Neural cell (in vitro differentiated cells): ENCODE measurements at regions not wholly inside any gene's neighbourhood (a gene's known extent, or its start where the extent isn't known, plus 50 kb on each side); places are given as distances from the start of the nearest gene placed in this dataset.

Experiments used
- H2AFZ ChIP-seq: fragments of 200-600, 300-800 bp; sonication (generic), shearing (Covaris generic); 2 replicates; pipeline ENCODE4 v1.6.0; 2014; ENCODE audit warnings: low read depth, mild to moderate bottlenecking, antibody characterized with exemption, low read length, moderate library complexity
- H3F3A ChIP-seq: fragments of 200-600 bp; shearing (Covaris generic); 2 replicates; pipeline ENCODE4 v1.6.1; 2016; ENCODE audit warnings: mild to moderate bottlenecking, moderate library complexity, mixed read lengths, antibody characterized with exemption, low read length; ENCODE audit not compliant: insufficient read depth, poor library complexity, severe bottlenecking
- H3K27ac ChIP-seq: fragments of 200-600, 300-800 bp; sonication (generic), shearing (Covaris generic); 2 replicates; pipeline ENCODE4 v1.5.1; 2014; ENCODE audit warnings: mild to moderate bottlenecking, low read length, moderate library complexity
- H3K27me3 ChIP-seq: fragments of 300-800, 200-600 bp; sonication (generic), shearing (Covaris generic); 2 replicates; pipeline ENCODE4 v1.6.0; 2014; ENCODE audit warnings: mild to moderate bottlenecking, low read depth, low read length, moderate library complexity; ENCODE audit not compliant: insufficient read depth
- H3K36me3 ChIP-seq: fragments of 300-800, 200-600 bp; sonication (generic), shearing (Covaris generic); 2 replicates; pipeline ENCODE4 v1.5.1; 2014; ENCODE audit warnings: mild to moderate bottlenecking, antibody characterized with exemption, low read length, moderate library complexity; ENCODE audit not compliant: insufficient read depth
- H3K4me2 ChIP-seq: fragments of 300-800, 200-600 bp; sonication (generic), shearing (Covaris generic); 2 replicates; pipeline ENCODE4 v1.6.0; 2014; ENCODE audit warnings: mild to moderate bottlenecking, low read length
- H3K4me3 ChIP-seq: fragments of 300-800, 200-600 bp; sonication (generic), shearing (Covaris generic); 2 replicates; pipeline ENCODE4 v1.5.1; 2014; ENCODE audit warnings: mild to moderate bottlenecking, low read length, moderate library complexity
- H3K79me2 ChIP-seq: fragments of 200-600 bp; shearing (Covaris generic); replicated peaks from 2 replicates; pipeline ENCODE4 v1.6.0; 2014; ENCODE audit warnings: mild to moderate bottlenecking, low read length, moderate library complexity; ENCODE audit not compliant: insufficient read depth
- H3K9ac ChIP-seq: fragments of 300-800, 200-600 bp; sonication (generic), shearing (Covaris generic); 2 replicates; pipeline ENCODE4 v1.6.1; 2016; ENCODE audit warnings: mild to moderate bottlenecking, low read length, mixed read lengths
- H3K9me2 ChIP-seq: fragments of 200-600 bp; shearing (Covaris generic); 2 replicates; pipeline ENCODE4 v1.6.1; 2016; ENCODE audit warnings: mild to moderate bottlenecking, low read length, mixed read lengths; ENCODE audit not compliant: insufficient read depth
- H3K9me3 ChIP-seq: fragments of 200-600, 300-800 bp; sonication (generic), shearing (Covaris generic); 2 replicates; pipeline ENCODE4 v1.6.1; 2016; ENCODE audit warnings: mild to moderate bottlenecking, mixed run types, low read length, moderate library complexity, mixed read lengths
- H4K20me1 ChIP-seq: fragments of 200-600 bp; shearing (Covaris generic); 2 replicates; pipeline ENCODE4 v1.6.1; 2016; ENCODE audit warnings: mild to moderate bottlenecking, mixed run types; ENCODE audit not compliant: insufficient read depth
- CTCF ChIP-seq: fragments of 450-650 bp; IDR thresholded peaks from 2 replicates; pipeline ENCODE4 v1.5.1; 2014; ENCODE audit warnings: antibody characterized with exemption, mild to moderate bottlenecking, moderate library complexity; ENCODE audit not compliant: poor library complexity, severe bottlenecking
- EP300 ChIP-seq: fragments of 450-650 bp; conservative IDR thresholded peaks from 2 replicates; pipeline ENCODE4 v1.6.1; 2014; ENCODE audit warnings: antibody characterized with exemption, mild to moderate bottlenecking, moderate library complexity; ENCODE audit not compliant: poor library complexity, severe bottlenecking
- EZH2 ChIP-seq: fragments of 200-600, 300-800 bp; shearing (Covaris generic), sonication (generic); IDR thresholded peaks from 2 replicates; pipeline ENCODE4 v1.6.1; 2014; ENCODE audit warnings: antibody characterized with exemption, low read length, borderline replicate concordance, mild to moderate bottlenecking; ENCODE audit not compliant: insufficient read depth, poor library complexity, severe bottlenecking
- MXI1 ChIP-seq: fragments of 450-650 bp; conservative IDR thresholded peaks from 2 replicates; pipeline ENCODE4 v1.6.1; 2014; ENCODE audit warnings: antibody characterized with exemption, mild to moderate bottlenecking; ENCODE audit not compliant: poor library complexity, severe bottlenecking
- POLR2AphosphoS5 ChIP-seq: IDR thresholded peaks from 2 replicates; pipeline ENCODE4 v1.6.1; 2012
- RAD21 ChIP-seq: fragments of 450-650 bp; conservative IDR thresholded peaks from 2 replicates; pipeline ENCODE4 v1.6.1; 2014; ENCODE audit warnings: antibody characterized with exemption, mild to moderate bottlenecking, moderate library complexity
- SMC3 ChIP-seq: fragments of 450-650 bp; conservative IDR thresholded peaks from 2 replicates; pipeline ENCODE4 v1.6.1; 2014; ENCODE audit warnings: antibody characterized with exemption, mild to moderate bottlenecking, moderate library complexity; ENCODE audit not compliant: poor library complexity
- TAF1 ChIP-seq: IDR thresholded peaks from 2 replicates; pipeline ENCODE4 v1.6.1; 2012; ENCODE audit warnings: low read depth
- TF ChIP-seq, protein P1 (sequence below): IDR thresholded peaks from 2 replicates; pipeline ENCODE4 v1.6.1; 2012; ENCODE audit warnings: borderline replicate concordance

DNA sequence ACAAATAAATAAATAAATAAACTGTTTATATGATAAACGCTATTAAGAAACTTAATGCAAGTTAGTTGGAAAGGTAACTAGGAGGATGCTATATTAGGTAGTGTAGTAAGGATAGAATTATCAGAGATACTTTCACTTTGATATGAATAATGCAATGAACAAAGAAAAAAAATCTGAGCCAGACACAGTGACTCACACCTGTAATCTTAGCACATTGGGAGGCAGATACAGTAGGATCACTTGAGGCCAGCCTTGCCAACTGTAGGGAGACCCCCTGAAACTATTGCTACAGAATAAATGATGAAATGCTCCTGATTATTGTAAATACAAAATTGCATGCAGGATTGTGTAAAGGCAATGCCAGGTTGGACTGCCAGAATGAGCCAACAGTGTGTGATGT is 109.2 kb downstream of the ANXA2R start:
- H4K20me1 ChIP-seq: no peaks in the 10 kb centered on the region
- H3K79me2 ChIP-seq: no peaks in the 10 kb centered on the region
- H3K27me3 ChIP-seq: no peaks in the 10 kb centered on the region
- H3K4me3 ChIP-seq: no peak overlapping the region
- H3K9me2 ChIP-seq: no peaks in the 10 kb centered on the region
- H3K9me3 ChIP-seq: no peaks in the 10 kb centered on the region
- no peak overlapping the region for H3K4me2 ChIP-seq
- no peaks in the 10 kb centered on the region for H3K36me3 ChIP-seq
- H2AFZ ChIP-seq: no peak overlapping the region
- no peak overlapping the region for H3K27ac ChIP-seq
- no peaks in the 10 kb centered on the region for H3F3A ChIP-seq
- H3K9ac ChIP-seq: no peak overlapping the region
- TF ChIP-seq SMC3 (no peak), EZH2 (no peak), MXI1 (no peak), RAD21 (no peak), POLR2AphosphoS5 (no peak), TAF1 (no peak), EP300 (no peak), CTCF (no peak)
- TF ChIP-seq, protein P1, sequence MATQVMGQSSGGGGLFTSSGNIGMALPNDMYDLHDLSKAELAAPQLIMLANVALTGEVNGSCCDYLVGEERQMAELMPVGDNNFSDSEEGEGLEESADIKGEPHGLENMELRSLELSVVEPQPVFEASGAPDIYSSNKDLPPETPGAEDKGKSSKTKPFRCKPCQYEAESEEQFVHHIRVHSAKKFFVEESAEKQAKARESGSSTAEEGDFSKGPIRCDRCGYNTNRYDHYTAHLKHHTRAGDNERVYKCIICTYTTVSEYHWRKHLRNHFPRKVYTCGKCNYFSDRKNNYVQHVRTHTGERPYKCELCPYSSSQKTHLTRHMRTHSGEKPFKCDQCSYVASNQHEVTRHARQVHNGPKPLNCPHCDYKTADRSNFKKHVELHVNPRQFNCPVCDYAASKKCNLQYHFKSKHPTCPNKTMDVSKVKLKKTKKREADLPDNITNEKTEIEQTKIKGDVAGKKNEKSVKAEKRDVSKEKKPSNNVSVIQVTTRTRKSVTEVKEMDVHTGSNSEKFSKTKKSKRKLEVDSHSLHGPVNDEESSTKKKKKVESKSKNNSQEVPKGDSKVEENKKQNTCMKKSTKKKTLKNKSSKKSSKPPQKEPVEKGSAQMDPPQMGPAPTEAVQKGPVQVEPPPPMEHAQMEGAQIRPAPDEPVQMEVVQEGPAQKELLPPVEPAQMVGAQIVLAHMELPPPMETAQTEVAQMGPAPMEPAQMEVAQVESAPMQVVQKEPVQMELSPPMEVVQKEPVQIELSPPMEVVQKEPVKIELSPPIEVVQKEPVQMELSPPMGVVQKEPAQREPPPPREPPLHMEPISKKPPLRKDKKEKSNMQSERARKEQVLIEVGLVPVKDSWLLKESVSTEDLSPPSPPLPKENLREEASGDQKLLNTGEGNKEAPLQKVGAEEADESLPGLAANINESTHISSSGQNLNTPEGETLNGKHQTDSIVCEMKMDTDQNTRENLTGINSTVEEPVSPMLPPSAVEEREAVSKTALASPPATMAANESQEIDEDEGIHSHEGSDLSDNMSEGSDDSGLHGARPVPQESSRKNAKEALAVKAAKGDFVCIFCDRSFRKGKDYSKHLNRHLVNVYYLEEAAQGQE: no peak

DNA sequence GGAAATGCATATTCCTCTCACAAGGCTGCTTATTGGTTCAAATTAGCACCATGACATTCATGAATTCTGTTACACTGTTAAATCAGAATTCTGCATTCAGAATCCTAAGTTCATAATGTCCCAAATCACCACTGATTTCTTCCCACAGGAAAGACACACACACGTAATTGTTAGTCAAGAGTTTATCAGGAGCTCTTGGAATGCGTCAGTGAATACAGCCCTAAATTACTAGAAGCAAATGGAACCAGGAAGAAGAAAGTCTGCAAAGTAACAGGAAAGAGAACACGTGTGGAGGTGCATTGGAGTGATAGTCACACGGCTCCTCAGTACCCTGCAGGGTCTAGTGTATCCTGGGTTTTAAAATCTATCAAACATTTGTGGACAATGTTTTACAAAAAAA is 110.2 kb downstream of the ANXA2R start:
- Histone ChIP-seq H3K27me3 (no peaks in the 10 kb centered on the region), H4K20me1 (no peaks in the 10 kb centered on the region), H3F3A (no peaks in the 10 kb centered on the region), H3K9me2 (no peaks in the 10 kb centered on the region), H3K9me3 (no peaks in the 10 kb centered on the region), H3K9ac (no peak overlapping the region), H3K36me3 (no peaks in the 10 kb centered on the region), H2AFZ (no peak overlapping the region), H3K79me2 (no peaks in the 10 kb centered on the region), H3K4me3 (no peak overlapping the region), H3K4me2 (no peak overlapping the region), H3K27ac (no peak overlapping the region)
- TF ChIP-seq RAD21 (no peak), POLR2AphosphoS5 (no peak), CTCF (no peak), MXI1 (no peak), SMC3 (no peak), EZH2 (no peak), EP300 (no peak), TAF1 (no peak)
- TF ChIP-seq, protein P1: no peak
